Stomach (tissue), 8 donors: ENCODE measurements at regions not wholly inside any gene's neighbourhood (a gene's known extent, or its start where the extent isn't known, plus 50 kb on each side); places are given as distances from the start of the nearest gene placed in this dataset.

Experiments
- DNase-seq, 2 donors: peaks; one replicate each; pipeline versions ENCODE4 v3.0.0 to v3.0.0-alpha.2; 2013 to 2019
- H3K27ac ChIP-seq, 5 donors: fragments of 200-600 bp in 4 of 5; sonication (generic) in 4 of 5; one replicate each; pipeline ENCODE4 v1.5.1; 2013 to 2019; ENCODE audit warnings: mild to moderate bottlenecking in 1 of 5, moderate library complexity in 1 of 5
- H3K27me3 ChIP-seq, 3 donors: fragments of 200-600 bp; sonication (generic); one replicate each; pipeline ENCODE4 v1.5.1; 2017 to 2019; ENCODE audit warnings: mixed run types in 1 of 3
- H3K36me3 ChIP-seq, 4 donors: fragments of 200-600 bp; sonication (generic); 1 replicate in 3 of 4; 2 replicates in 1 of 4; pipeline ENCODE4 v1.5.1; 2016 to 2019
- H3K4me1 ChIP-seq, 4 donors: fragments of 200-600 bp; sonication (generic); one replicate each; pipeline ENCODE4 v1.5.1; 2016 to 2019
- H3K4me3 ChIP-seq, 4 donors: fragments of 200-600 bp; sonication (generic) in 3 of 4; one replicate each; pipeline ENCODE4 v1.5.1; 2016 to 2019; ENCODE audit warnings: mild to moderate bottlenecking in 1 of 4
- H3K9me3 ChIP-seq, 4 donors: fragments of 200-600 bp; sonication (generic); one replicate each; pipeline ENCODE4 v1.5.1; 2016 to 2019
- CTCF ChIP-seq, 7 experiments: fragments of 450-650 bp in 4 of 7; fragments of 200-600 bp in 3 of 7; sonication (generic) in 3 of 7; IDR thresholded peaks; one replicate each; pipeline ENCODE4 v1.5.1; 2016 to 2019; ENCODE audit warnings: antibody characterized with exemption in 7 of 7, control low read depth in 2 of 7, mild to moderate bottlenecking in 1 of 7
- EP300 ChIP-seq: sonication (generic); formaldehyde crosslinking; IDR thresholded peaks from one replicate; pipeline ENCODE4 v1.6.1; 2017; ENCODE audit warnings: antibody characterized with exemption
- POLR2A ChIP-seq, 4 donors: fragments of 450-650 bp; IDR thresholded peaks; one replicate each; pipeline ENCODE4 v1.6.1; 2016; ENCODE audit warnings: antibody characterized with exemption in 4 of 4, control low read depth in 2 of 4, mild to moderate bottlenecking in 1 of 4, moderate library complexity in 1 of 4
- POLR2AphosphoS5 ChIP-seq, 3 donors: sonication (generic); formaldehyde crosslinking; IDR thresholded peaks; one replicate each; pipeline ENCODE4 v1.6.1; 2016; ENCODE audit warnings: antibody characterized with exemption in 3 of 3
- WGBS, 5 donors: extraction: QIAGEN DNeasy Blood & Tissue Kit in 3 of 5; methylation state at CpG; one replicate each; pipeline versions ENCODE4 v1.1.5 to v1.1.7; 2013 to 2018; 5-methylcytosine and 5-hydroxymethylcytosine counted together
- intact Hi-C: fragments of 100-400 bp; cut with DNase I; formaldehyde crosslinking; loops from one replicate; pipeline ENCODE4 v1.15.1; 2023; ENCODE audit warnings: low total_unique reads
- donor health status: healthy with polysubstance abuse.
- donor health status: Bipolar disorder and iron deficiency.
- donor health status: healthy.

- 84 to 91% (median 88%) methylated on average over 8 of the region's 8 CpGs for WGBS, 5 donors
- Histone ChIP-seq H3K4me1 (no peaks in the 10 kb centered on the region), H3K27me3 (no peaks in the 10 kb centered on the region), H3K9me3 (no peaks in the 10 kb centered on the region), H3K27ac (no peak overlapping the region), H3K36me3 (no peaks in the 10 kb centered on the region), H3K4me3 (no peak overlapping the region)
- intact Hi-C loops, result no loop called here
- no peak for DNase-seq
- no peak for TF ChIP-seq CTCF (IDR thresholded peaks at IDR 0.05)
- no peak for TF ChIP-seq POLR2AphosphoS5 (IDR thresholded peaks at IDR 0.05)
- no peak for TF ChIP-seq EP300
- TF ChIP-seq POLR2A (IDR thresholded peaks at IDR 0.05), result no peak
Measured at GRCh38 chr14:37843954-37844607, 248.7 kb downstream of the TTC6 start.

- no peaks in the 10 kb centered on the region for H3K9me3 ChIP-seq
- TF ChIP-seq POLR2AphosphoS5 (IDR thresholded peaks at IDR 0.05) (no peak), POLR2A (IDR thresholded peaks at IDR 0.05) (no peak), CTCF (IDR thresholded peaks at IDR 0.05) (no peak), EP300 (no peak)
- H3K4me3 ChIP-seq, result no peak overlapping the region
- no peaks in the 10 kb centered on the region for H3K36me3 ChIP-seq
- WGBS, 5 donors, result 80 to 91% (median 81%) methylated on average over 2 of the region's 2 CpGs
- H3K27me3 ChIP-seq, result no peaks in the 10 kb centered on the region
- no peaks in the 10 kb centered on the region for H3K4me1 ChIP-seq
- intact Hi-C loops, result no loop called here
- no peak for DNase-seq
- no peak overlapping the region for H3K27ac ChIP-seq
Measured at GRCh38 chr14:37844614-37845013, 249.2 kb downstream of the TTC6 start.

- H3K27ac ChIP-seq, result no peak overlapping the region
- DNase-seq, result no peak
- H3K9me3 ChIP-seq, result no peaks in the 10 kb centered on the region
- intact Hi-C loops, result no loop called here
- H3K4me3 ChIP-seq, result no peak overlapping the region
- 69 to 86% (median 78%) methylated on average over 2 of the region's 2 CpGs for WGBS, 5 donors
- TF ChIP-seq POLR2A (IDR thresholded peaks at IDR 0.05), result no peak
- no peak for TF ChIP-seq CTCF (IDR thresholded peaks at IDR 0.05)
- TF ChIP-seq POLR2AphosphoS5 (IDR thresholded peaks at IDR 0.05), result no peak
- TF ChIP-seq EP300, result no peak
- no peaks in the 10 kb centered on the region for H3K4me1 ChIP-seq
- H3K36me3 ChIP-seq, result no peaks in the 10 kb centered on the region
- no peaks in the 10 kb centered on the region for H3K27me3 ChIP-seq
Measured at GRCh38 chr14:37848985-37849621, 253.7 kb downstream of the TTC6 start.

GRCh38 chr14:37851054-37851453, 255.6 kb downstream of the TTC6 start:
- H3K4me3 ChIP-seq, result no peak overlapping the region
- no peaks in the 10 kb centered on the region for H3K27me3 ChIP-seq
- no peak overlapping the region for H3K27ac ChIP-seq
- TF ChIP-seq CTCF (IDR thresholded peaks at IDR 0.05) (no peak), POLR2A (IDR thresholded peaks at IDR 0.05) (no peak), POLR2AphosphoS5 (IDR thresholded peaks at IDR 0.05) (no peak), EP300 (no peak)
- intact Hi-C loops, result no loop called here
- H3K9me3 ChIP-seq, result no peaks in the 10 kb centered on the region
- 82 to 94% (median 88%) methylated on average over 1 of the region's 1 CpG for WGBS, 5 donors
- H3K4me1 ChIP-seq, result no peaks in the 10 kb centered on the region
- no peaks in the 10 kb centered on the region for H3K36me3 ChIP-seq
- DNase-seq, result no peak
